A673 (cell line): ENCODE measurements at regions not wholly inside any gene's neighbourhood (a gene's known extent, or its start where the extent isn't known, plus 50 kb on each side); places are given as distances from the start of the nearest gene placed in this dataset.

Experiments used
- EZH2 ChIP-seq: fragments of 200-600 bp; sonication (generic); IDR thresholded peaks from 2 replicates; pipeline ENCODE4 v1.6.1; 2017; ENCODE audit warnings: borderline replicate concordance, low read depth, mild to moderate bottlenecking, mixed read lengths, antibody characterized with exemption, low read length; ENCODE audit not compliant: poor library complexity, severe bottlenecking
- TF ChIP-seq, protein P1 (sequence below): fragments of 300-800, 200-600 bp; sonication (generic); conservative IDR thresholded peaks from 2 replicates; pipeline ENCODE4 v1.5.1; 2017; ENCODE audit warnings: low read depth, mild to moderate bottlenecking, antibody characterized with exemption, low read length, moderate library complexity, mixed read lengths

GRCh38 chr3:73298243-73299183, 237.1 kb downstream of the EBLN2 start:
- TF ChIP-seq, protein P1, sequence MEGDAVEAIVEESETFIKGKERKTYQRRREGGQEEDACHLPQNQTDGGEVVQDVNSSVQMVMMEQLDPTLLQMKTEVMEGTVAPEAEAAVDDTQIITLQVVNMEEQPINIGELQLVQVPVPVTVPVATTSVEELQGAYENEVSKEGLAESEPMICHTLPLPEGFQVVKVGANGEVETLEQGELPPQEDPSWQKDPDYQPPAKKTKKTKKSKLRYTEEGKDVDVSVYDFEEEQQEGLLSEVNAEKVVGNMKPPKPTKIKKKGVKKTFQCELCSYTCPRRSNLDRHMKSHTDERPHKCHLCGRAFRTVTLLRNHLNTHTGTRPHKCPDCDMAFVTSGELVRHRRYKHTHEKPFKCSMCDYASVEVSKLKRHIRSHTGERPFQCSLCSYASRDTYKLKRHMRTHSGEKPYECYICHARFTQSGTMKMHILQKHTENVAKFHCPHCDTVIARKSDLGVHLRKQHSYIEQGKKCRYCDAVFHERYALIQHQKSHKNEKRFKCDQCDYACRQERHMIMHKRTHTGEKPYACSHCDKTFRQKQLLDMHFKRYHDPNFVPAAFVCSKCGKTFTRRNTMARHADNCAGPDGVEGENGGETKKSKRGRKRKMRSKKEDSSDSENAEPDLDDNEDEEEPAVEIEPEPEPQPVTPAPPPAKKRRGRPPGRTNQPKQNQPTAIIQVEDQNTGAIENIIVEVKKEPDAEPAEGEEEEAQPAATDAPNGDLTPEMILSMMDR: no peak
- no peak for TF ChIP-seq EZH2
